ENCODE measurements at regions not wholly inside any gene's neighbourhood (a gene's known extent, or its start where the extent isn't known, plus 50 kb on each side); places are given as distances from the start of the nearest gene placed in this dataset.

DNA sequence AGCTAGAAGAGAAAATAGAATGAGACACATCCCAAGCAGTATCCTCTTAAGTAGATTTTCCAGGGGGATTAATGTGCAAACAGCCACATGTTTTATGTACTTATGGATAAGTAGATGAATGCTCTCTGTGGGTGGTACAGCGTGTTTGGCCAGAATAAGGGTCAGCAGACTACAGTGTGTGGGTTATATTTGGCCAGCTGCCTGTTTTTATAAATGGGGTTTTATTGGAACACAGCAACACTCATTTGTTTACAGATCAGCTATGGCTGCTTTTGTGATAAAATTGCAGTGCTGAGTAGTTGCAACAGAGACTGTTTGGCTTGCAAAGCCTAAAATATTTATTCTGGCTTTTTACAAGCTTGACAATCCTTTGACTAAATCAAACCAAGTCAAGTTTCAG is 780.2 kb upstream of the SEL1L start:
- TF ChIP-seq CTCF (IDR thresholded peaks at IDR 0.05) (no peak), POLR2A (IDR thresholded peaks at IDR 0.05) (no peak)
